GM23248 (cell line): ENCODE measurements at regions not wholly inside any gene's neighbourhood (a gene's known extent, or its start where the extent isn't known, plus 50 kb on each side); places are given as distances from the start of the nearest gene placed in this dataset.

ENCODE experiments used
- EZH2 ChIP-seq: fragments of 200-600 bp; sonication (generic); IDR thresholded peaks from 2 replicates; pipeline ENCODE4 v1.6.1; 2018; ENCODE audit warnings: antibody characterized with exemption, mild to moderate bottlenecking; ENCODE audit not compliant: insufficient read depth, poor library complexity, severe bottlenecking
- EZH2phosphoT487 ChIP-seq: fragments of 200-600 bp; sonication (generic); IDR thresholded peaks from 2 replicates; pipeline ENCODE4 v1.6.1; 2018; ENCODE audit warnings: antibody characterized with exemption, moderate library complexity, mild to moderate bottlenecking, low read depth; ENCODE audit not compliant: insufficient read depth

DNA sequence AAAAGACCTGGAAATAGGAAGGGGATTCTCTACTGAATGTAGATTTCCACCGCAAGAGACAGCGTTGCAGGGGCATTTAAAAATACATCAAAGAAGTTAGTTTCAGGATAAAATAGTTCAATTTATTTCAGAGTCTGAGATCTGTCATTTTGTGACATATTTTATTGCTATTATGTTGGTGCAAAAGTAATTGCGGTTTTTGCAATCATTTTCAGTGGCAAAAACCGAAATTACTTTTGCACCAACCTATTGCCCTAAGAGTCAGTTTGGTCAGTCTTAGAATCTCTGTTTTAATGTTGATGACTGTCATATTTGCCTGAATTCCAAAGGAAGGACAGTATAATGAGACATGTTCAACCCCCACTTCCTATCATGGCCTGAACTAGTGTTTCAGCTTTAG is 219.5 kb upstream of the CDH10 start:
- TF ChIP-seq EZH2phosphoT487 (no peak), EZH2 (no peak)
